Stimulated activated CD4-positive, alpha-beta T cell treated with anti-CD3 and anti-CD28 coated beads, Interleukin-1b, Interleukin-23, amount 100 ng/mL, for 48 hours (primary cell): ENCODE measurements at regions not wholly inside any gene's neighbourhood (a gene's known extent, or its start where the extent isn't known, plus 50 kb on each side); places are given as distances from the start of the nearest gene placed in this dataset.
A peak's percentile ranks its signal among the peaks of the same experiment; 100 is the strongest.
"Not testable (repeated sequence)": the region's sequence is repeated elsewhere in the genome, so short reads cannot be mapped to it uniquely, and the experiment has no call there.

Source experiments
- DNase-seq: peaks from one replicate; pipeline ENCODE4 v3.0.0-alpha.2; 2020

DNA sequence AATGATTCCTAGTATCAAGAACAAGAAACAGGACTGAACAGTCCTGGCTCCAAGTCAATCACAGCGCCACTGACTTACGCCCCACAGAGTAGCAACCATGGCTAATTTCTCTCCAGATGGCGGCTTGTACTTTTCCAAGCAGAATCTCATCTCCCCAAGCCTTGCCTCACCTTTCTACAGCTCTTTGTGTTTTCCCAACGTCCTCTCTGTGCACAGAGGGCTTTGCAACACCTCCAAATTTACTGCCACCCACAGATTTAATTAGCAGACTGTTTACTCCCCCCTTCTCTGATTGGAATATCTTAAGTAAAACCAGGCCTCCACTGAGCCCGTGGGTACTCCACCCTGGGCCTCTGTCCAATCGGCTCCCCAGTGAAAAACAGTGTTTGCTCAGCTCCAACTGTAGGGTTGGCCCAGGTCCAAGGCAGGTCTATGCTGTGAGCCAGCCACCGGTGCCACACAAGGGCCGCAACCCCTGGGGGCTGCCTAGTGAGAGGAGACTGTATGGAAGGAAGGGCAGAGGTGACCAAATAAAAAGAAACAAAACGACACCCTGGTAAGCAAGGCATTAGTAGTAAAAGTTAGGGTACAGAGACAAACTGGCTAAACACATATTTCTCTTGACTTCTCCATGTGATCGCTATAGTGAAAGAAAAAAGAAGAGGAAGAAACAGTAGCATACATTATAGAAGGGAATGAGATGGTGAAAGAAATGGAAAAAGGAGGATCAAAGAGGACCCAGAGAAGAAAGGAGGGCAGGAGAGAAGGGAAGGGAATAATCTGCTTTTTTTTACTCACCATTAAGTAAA lies 128.4 kb upstream of the SOD1 start:
- DNase-seq: no peak

GRCh38 chr21:31530364-31530763 lies 129.1 kb upstream of the SOD1 start:
- DNase-seq: no peak

DNA sequence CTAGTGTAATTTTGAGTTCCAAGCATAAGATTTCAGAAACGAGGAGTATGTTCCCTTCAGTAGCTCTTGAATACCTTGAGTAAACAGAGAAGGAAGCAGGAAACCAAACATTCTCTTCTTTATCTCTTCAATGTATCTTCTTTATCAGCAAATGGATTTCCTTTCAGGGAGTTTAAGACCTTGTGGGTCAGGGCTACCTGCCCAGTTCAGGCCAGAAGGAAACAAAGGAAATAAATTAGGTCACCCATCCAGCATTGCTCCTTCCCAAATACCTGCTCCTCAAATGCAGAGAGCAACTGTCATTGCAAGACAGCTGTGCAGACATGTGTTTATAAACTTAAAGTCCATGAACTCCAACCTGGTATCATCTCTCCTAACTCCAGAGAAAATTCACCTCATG lies 130.1 kb upstream of the SOD1 start:
- DNase-seq: no peak

GRCh38 chr21:31526040-31526439 lies 133.5 kb upstream of the SOD1 start:
- DNase-seq: no peak

- DNase-seq: no peak
Measured at GRCh38 chr21:31524140-31524539, 135.4 kb upstream of the SOD1 start.

- no peak for DNase-seq
Measured at GRCh38 chr21:31521515-31521914, 138.0 kb upstream of the SOD1 start.

- no peak for DNase-seq
Measured at GRCh38 chr21:31520561-31521098, 138.9 kb upstream of the SOD1 start.

GRCh38 chr21:31518580-31518979 lies 140.9 kb upstream of the SOD1 start:
- no peak for DNase-seq

GRCh38 chr21:31517664-31518414 lies 141.7 kb upstream of the SOD1 start:
- DNase-seq: no peak

DNA sequence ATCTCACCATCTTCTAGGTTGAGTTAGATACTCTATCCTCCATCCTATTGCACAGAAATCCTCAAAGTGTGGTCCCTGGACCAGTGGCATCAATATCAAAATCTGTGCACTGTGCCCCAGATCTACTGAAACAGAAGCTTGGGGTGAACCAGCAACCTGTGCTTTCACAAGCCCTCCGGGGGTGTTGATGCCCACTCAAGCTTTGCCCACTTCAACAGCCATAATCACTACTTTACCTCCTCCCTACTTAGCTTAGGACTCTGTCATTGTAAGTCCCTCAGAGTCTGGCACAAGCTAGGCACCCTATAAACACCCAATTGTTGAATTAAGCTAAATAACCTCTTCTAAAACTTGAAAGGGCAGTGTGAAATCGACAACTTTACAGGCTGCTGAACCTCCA lies 144.2 kb upstream of the SOD1 start:
- DNase-seq: no peak

- no peak for DNase-seq
Measured at GRCh38 chr21:31514598-31514997, 144.9 kb upstream of the SOD1 start.

GRCh38 chr21:31513541-31513940 lies 146.0 kb upstream of the SOD1 start:
- not testable (repeated sequence) for DNase-seq

DNA sequence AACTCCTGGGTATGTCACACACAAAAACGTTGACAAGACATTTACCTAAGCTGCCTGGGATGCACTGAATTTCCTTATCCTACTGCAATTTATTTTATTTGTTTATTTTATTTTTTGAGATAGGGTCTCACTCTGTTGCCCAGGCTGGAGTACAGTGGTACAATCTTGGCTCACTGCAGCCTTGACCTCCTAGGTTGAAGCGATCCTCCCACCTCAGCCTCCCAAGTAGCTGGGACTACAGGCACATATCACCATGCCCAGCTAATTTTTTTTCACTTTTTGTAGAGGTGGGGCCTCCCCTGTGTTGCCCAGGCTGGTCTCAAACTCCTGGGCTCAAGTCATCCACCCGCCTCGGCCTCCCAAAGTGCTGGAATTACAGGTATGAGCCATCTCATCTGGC lies 147.5 kb upstream of the SOD1 start:
- DNase-seq: not testable (repeated sequence)

- DNase-seq: no peak
Measured at GRCh38 chr21:31511258-31511657, 148.2 kb upstream of the SOD1 start.

GRCh38 chr21:31509194-31510017 lies 150.1 kb upstream of the SOD1 start:
- DNase-seq: peak; percentile 88

- no peak for DNase-seq
Measured at GRCh38 chr21:31505975-31506374, 153.5 kb upstream of the SOD1 start.

- no peak for DNase-seq
Measured at GRCh38 chr21:31503939-31504338, 155.6 kb upstream of the SOD1 start.

- DNase-seq: no peak
Measured at GRCh38 chr21:31503467-31503866, 156.0 kb upstream of the SOD1 start.

GRCh38 chr21:31502537-31503143 lies 156.9 kb upstream of the SOD1 start:
- no peak for DNase-seq

DNA sequence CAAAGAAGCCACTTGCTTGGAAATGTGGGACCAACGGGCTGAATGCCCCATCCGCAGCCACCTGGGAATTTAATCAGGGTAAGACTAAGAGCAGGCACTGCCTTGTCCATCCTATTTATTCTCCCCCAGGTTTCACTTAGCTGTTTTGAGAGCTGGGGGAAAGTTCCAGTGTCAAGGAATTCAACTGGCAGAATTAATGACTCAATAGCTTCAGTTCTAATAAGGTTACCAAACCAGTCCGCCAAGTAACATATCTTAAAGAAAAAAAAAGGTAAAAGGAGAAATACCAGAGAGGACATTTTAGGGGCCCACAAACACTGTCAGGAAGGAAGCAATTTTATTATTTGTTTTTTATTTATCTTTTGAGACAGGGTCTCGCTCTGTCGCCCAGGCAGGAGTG lies 157.6 kb upstream of the SOD1 start:
- DNase-seq: no peak

DNA sequence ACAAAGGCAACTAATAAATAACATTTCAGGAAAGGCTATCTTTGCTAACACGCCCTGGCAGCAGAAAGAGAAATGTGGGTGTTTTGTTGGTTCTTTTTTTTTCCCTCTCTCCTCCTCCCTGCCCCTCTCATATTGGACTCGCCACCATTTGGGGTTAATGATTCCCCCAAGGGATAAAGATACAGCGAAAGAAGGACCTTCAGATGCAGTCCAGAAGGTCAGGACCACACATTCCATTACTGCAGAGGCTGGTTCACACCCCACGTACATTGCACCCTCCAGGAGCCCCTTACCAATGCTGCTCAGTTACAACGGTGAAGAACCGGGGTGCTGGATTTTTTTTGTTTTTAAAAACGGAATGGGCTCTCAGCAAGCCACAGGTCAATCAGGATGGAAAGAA lies 156.9 kb upstream of the TIAM1 start:
- DNase-seq: no peak

DNA sequence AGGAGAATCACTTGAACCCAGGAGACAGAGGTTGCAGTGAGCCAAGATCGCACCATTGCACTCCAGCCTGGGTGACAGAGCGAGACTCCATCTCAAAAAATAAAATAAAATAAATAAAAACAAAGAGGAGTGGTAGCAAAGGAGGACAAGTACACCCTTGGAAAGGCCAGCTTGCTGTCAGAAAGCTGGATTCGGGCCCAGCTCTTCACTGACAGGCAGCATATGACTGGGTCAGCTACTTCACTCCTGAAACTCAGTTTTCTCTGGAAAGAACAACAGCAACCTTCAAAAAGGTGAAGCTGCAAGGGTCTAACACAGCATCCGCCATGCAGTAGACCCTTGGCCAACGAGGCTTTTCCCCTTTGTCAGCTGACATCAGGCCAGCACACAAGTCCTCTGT lies 156.0 kb upstream of the TIAM1 start:
- no peak for DNase-seq

- no peak for DNase-seq
Measured at GRCh38 chr21:31498985-31499384, 154.9 kb upstream of the TIAM1 start.
